PC-9 (cell line): ENCODE measurements at regions not wholly inside any gene's neighbourhood (a gene's known extent, or its start where the extent isn't known, plus 50 kb on each side); places are given as distances from the start of the nearest gene placed in this dataset.

Source experiments
- BruUV-seq: library from RNA; stranded (reverse); fragments of 400-500 nt; replicated peaks from 2 replicates; lab custom pipeline; 2021; lab: Mats Ljungman, UMichigan
- CTCF ChIA-PET: fragments of 300-600 bp; sonication (Branson Sonifier 250); formaldehyde crosslinking; loops from one replicate; lab custom pipeline; 2022; ENCODE audit warnings: antibody characterized with exemption; lab: Charles Lee
- POLR2A ChIA-PET: fragments of 300-600 bp; sonication (Branson Sonifier 250); formaldehyde crosslinking; loops from one replicate; lab custom pipeline; 2022; ENCODE audit warnings: antibody characterized with exemption; ENCODE audit not compliant: unreplicated experiment; lab: Charles Lee
- DNase-seq, 2 experiments: peaks; one replicate each; pipeline versions ENCODE4 v3.0.0 to v3.0.0-alpha.2; 2015 to 2022; ENCODE audit warnings: mixed read lengths in 1 of 2
- H2AFZ ChIP-seq: fragments of 200-600 bp; sonication (generic); 2 replicates; pipeline ENCODE4 v1.8.1; 2017; ENCODE audit warnings: antibody characterized with exemption
- H3F3A ChIP-seq: fragments of 200-600 bp; sonication (generic); 2 replicates; pipeline ENCODE4 v1.8.1; 2017; ENCODE audit warnings: antibody characterized with exemption, mild to moderate bottlenecking, low read depth; ENCODE audit not compliant: insufficient read depth
- H3K27ac ChIP-seq: fragments of 200-600 bp; sonication (generic); 2 replicates; pipeline ENCODE4 v1.6.1; 2016; ENCODE audit warnings: mixed run types
- H3K27me3 ChIP-seq: fragments of 200-600 bp; sonication (generic); 2 replicates; pipeline ENCODE4 v1.6.1; 2016; ENCODE audit warnings: low read depth, mixed run types; ENCODE audit not compliant: insufficient read depth
- H3K36me3 ChIP-seq: fragments of 200-600 bp; sonication (generic); 2 replicates; pipeline ENCODE4 v1.6.1; 2016; ENCODE audit warnings: low read depth, mixed run types
- H3K4me1 ChIP-seq: fragments of 200-600 bp; sonication (generic); replicated peaks from 2 replicates; pipeline ENCODE4 v1.6.1; 2016; ENCODE audit warnings: mixed run types; ENCODE audit not compliant: insufficient read depth
- H3K4me2 ChIP-seq: fragments of 200-600 bp; sonication (generic); 2 replicates; pipeline ENCODE4 v1.6.1; 2017; ENCODE audit warnings: mixed run types
- H3K4me3 ChIP-seq: fragments of 200-600 bp; sonication (generic); 2 replicates; pipeline ENCODE4 v1.6.1; 2016; ENCODE audit warnings: mixed run types
- H3K79me2 ChIP-seq: fragments of 200-600 bp; sonication (generic); 2 replicates; pipeline ENCODE4 v1.6.1; 2017; ENCODE audit warnings: low read depth, mixed run types
- H3K9me2 ChIP-seq: fragments of 200-600 bp; sonication (generic); 2 replicates; pipeline ENCODE4 v1.8.1; 2017; ENCODE audit warnings: mild to moderate bottlenecking; ENCODE audit not compliant: insufficient read depth
- H3K9me3 ChIP-seq: fragments of 200-600 bp; sonication (generic); 2 replicates; pipeline ENCODE4 v1.8.1; 2016; ENCODE audit warnings: low read depth; ENCODE audit not compliant: insufficient read depth
- H4K20me1 ChIP-seq: fragments of 200-600 bp; sonication (generic); 2 replicates; pipeline ENCODE4 v1.8.1; 2017; ENCODE audit not compliant: insufficient read depth
- EZH2 ChIP-seq: fragments of 200-600 bp; sonication (generic); IDR thresholded peaks from 2 replicates; pipeline ENCODE4 v1.8.0; 2017; ENCODE audit warnings: antibody characterized with exemption, low read depth
- intact Hi-C: fragments of 100-400 bp; cut with micrococcal nuclease; formaldehyde crosslinking; loops from one replicate; pipeline ENCODE4 v1.10.0; 2022; ENCODE audit not compliant: unreplicated experiment
- TF ChIP-seq, protein P1 (sequence below): fragments of 200-600 bp; sonication (generic); conservative IDR thresholded peaks from 2 replicates; pipeline ENCODE4 v1.6.1; 2017; ENCODE audit warnings: mixed run types, antibody characterized with exemption, mild to moderate bottlenecking, moderate library complexity

DNA sequence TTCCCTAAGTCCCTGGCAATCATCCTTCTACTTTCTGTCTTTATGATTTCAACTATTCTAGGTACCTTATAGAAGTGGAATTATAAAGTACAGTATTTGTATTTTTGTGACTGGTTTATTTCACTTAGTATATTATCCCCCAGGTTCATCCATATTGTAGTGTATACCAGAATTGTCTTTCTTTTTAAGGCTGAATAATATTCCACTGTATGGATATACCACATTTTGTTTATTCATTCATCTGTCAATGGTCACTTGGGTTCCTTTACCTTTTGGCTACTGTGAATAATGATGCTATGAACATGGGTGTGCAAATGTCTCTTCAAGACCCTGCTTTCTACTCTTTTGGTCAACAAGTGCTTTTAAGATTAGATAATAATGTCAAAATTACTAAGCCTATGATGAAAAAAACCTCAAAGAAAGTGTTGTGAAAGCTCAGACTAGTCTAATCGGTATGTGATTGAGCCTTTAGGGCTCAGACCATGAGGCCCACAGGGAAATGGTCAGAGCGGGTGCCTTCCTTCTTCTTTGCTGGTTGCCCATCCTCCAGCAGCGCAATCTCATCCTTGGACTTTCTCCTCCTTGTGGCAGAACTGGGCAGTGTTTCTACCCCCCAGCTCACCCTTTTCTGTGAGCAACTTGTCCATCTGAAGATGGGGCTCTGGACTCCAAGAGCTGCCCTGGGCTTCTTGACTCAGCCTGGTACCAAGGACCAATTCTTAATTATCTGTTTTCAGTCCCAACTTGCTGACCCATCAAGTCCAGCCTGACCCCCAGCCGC is 105.4 kb downstream of the TTC8 start:
- CTCF ChIA-PET: no interaction called here
- POLR2A ChIA-PET: no interaction called here

DNA sequence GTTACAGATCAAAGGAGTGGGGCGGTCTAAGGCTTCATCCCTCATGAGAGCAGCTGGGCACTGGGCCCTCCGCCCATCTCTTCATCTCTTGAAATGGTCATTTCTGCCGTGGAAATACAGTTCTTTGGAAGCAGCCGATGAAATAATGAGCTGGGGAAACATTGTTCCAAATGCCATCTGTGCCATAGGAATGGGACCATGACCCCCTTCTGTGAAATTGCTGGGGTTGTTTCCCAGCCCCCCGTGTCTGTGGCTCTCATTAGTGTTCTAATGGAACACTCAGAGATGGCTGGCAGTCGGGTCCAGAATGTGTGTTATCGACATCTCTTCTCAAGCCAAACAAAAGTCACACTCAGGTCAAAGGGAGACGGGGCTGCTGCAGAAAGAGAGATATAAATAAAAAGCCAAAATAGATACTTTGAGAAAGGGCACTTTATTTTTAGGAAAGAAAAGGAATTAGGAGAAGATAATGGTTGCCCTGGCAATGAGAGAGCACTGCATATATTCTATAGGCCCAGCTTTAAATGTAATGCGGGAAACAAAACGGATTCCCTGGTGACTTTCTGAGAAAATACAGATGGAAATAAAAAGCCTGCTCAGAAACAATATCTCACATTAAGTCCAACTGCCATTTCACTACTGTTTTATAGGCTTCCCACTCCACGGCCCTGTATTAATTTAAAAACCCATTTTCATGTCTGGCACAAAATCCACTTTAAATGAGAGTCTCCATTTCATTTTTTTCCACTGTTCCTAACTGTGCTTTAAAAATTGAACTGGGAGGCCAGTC is 107.1 kb downstream of the TTC8 start:
- Histone ChIP-seq H3K4me1 (no peaks in the 10 kb centered on the region), H3K4me2 (no peak overlapping the region), H3K9me2 (no peaks in the 10 kb centered on the region), H3K4me3 (no peak overlapping the region), H3K27ac (no peak overlapping the region), H4K20me1 (no peaks in the 10 kb centered on the region), H3K27me3 (no peaks in the 10 kb centered on the region), H3K79me2 (no peaks in the 10 kb centered on the region), H3K9me3 (no peaks in the 10 kb centered on the region), H2AFZ (no peak overlapping the region), H3K36me3 (no peaks in the 10 kb centered on the region), H3F3A (no peaks in the 10 kb centered on the region)
- intact Hi-C loops: no loop called here
- CTCF ChIA-PET: no interaction called here
- BruUV-seq: no TSS peak
- POLR2A ChIA-PET: no interaction called here
- TF ChIP-seq, protein P1, sequence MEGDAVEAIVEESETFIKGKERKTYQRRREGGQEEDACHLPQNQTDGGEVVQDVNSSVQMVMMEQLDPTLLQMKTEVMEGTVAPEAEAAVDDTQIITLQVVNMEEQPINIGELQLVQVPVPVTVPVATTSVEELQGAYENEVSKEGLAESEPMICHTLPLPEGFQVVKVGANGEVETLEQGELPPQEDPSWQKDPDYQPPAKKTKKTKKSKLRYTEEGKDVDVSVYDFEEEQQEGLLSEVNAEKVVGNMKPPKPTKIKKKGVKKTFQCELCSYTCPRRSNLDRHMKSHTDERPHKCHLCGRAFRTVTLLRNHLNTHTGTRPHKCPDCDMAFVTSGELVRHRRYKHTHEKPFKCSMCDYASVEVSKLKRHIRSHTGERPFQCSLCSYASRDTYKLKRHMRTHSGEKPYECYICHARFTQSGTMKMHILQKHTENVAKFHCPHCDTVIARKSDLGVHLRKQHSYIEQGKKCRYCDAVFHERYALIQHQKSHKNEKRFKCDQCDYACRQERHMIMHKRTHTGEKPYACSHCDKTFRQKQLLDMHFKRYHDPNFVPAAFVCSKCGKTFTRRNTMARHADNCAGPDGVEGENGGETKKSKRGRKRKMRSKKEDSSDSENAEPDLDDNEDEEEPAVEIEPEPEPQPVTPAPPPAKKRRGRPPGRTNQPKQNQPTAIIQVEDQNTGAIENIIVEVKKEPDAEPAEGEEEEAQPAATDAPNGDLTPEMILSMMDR: no peak
- TF ChIP-seq EZH2: no peak
- DNase-seq: no peak

More for the DNA sequence above, 105.4 kb downstream of the TTC8 start:
- Histone ChIP-seq H3K27me3 (no peaks in the 10 kb centered on the region), H3K27ac (no peak overlapping the region), H3F3A (no peaks in the 10 kb centered on the region), H3K4me3 (no peak overlapping the region), H2AFZ (no peak overlapping the region), H3K4me2 (no peak overlapping the region), H3K36me3 (no peaks in the 10 kb centered on the region), H3K79me2 (no peaks in the 10 kb centered on the region), H3K9me2 (no peaks in the 10 kb centered on the region), H3K9me3 (no peaks in the 10 kb centered on the region), H3K4me1 (no peaks in the 10 kb centered on the region), H4K20me1 (no peaks in the 10 kb centered on the region)
- DNase-seq: no peak
- BruUV-seq: no TSS peak
- no peak for TF ChIP-seq EZH2
- TF ChIP-seq, protein P1: peak; percentile 27; the same call in 1 of the 2 replicates
- intact Hi-C loops: no loop called here

DNA sequence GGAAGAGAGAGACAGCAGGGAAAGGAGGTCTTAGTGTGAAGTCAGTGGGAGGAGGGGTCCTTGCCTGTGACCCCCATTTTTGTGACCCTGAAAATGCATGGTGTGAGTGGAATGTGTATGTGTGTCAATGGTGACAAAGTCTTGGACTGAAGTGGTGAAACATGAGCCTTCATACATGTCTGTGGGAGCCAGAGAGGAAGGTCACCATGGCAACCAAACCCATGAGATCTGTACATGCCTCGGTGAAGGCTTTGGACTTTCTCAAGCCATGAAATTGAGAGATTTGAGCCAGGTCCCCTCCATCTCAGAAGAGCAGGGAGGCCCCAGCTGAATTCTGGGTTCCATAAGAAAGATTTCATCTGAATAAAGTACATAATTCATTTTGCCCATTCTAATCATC is 108.7 kb downstream of the TTC8 start:
- no peaks in the 10 kb centered on the region for H3K9me2 ChIP-seq
- H3K4me1 ChIP-seq: no peaks in the 10 kb centered on the region
- no TSS peak for BruUV-seq
- no peaks in the 10 kb centered on the region for H3K36me3 ChIP-seq
- no peaks in the 10 kb centered on the region for H3K9me3 ChIP-seq
- no peak overlapping the region for H3K27ac ChIP-seq
- H3K4me2 ChIP-seq: no peak overlapping the region
- H3K4me3 ChIP-seq: no peak overlapping the region
- TF ChIP-seq, protein P1: no peak
- no peaks in the 10 kb centered on the region for H3F3A ChIP-seq
- H2AFZ ChIP-seq: no peak overlapping the region
- DNase-seq: no peak
- intact Hi-C loops: no loop called here
- no peaks in the 10 kb centered on the region for H3K79me2 ChIP-seq
- CTCF ChIA-PET: no interaction called here
- H4K20me1 ChIP-seq: no peaks in the 10 kb centered on the region
- H3K27me3 ChIP-seq: no peaks in the 10 kb centered on the region
- POLR2A ChIA-PET: no interaction called here
